GM23338 (cell line): ENCODE measurements at regions not wholly inside any gene's neighbourhood (a gene's known extent, or its start where the extent isn't known, plus 50 kb on each side); places are given as distances from the start of the nearest gene placed in this dataset.

Experiments
- ATAC-seq: fragments of 200-7000 bp; cut with Tn5 transposase; 3 replicates; pipeline ENCODE4 v1.9.1; 2020
- DNase-seq: peaks from one replicate; pipeline ENCODE4 v3.0.0-alpha.2; 2015; ENCODE audit warnings: low spot score
- H2AFZ ChIP-seq: fragments of 200-600 bp; sonication (generic); 2 replicates; pipeline ENCODE4 v1.8.0; 2016; ENCODE audit warnings: antibody characterized with exemption, mild to moderate bottlenecking, moderate library complexity
- H3F3A ChIP-seq: fragments of 200-600 bp; sonication (generic); replicated peaks from 2 replicates; pipeline ENCODE4 v1.8.0; 2017; ENCODE audit warnings: antibody characterized with exemption, mixed run types, low read depth
- H3K27ac ChIP-seq: fragments of 200-600 bp; sonication (generic); 2 replicates; pipeline ENCODE4 v1.6.1; 2016; ENCODE audit warnings: low read depth
- H3K27me3 ChIP-seq: fragments of 200-600 bp; sonication (generic); 2 replicates; pipeline ENCODE4 v1.8.0; 2016; ENCODE audit warnings: mild to moderate bottlenecking, mixed run types, moderate library complexity; ENCODE audit not compliant: insufficient read depth
- H3K36me3 ChIP-seq: fragments of 200-600 bp; sonication (generic); 2 replicates; pipeline ENCODE4 v1.8.0; 2016; ENCODE audit warnings: mild to moderate bottlenecking; ENCODE audit not compliant: insufficient read depth
- H3K4me1 ChIP-seq: fragments of 200-600 bp; sonication (generic); 2 replicates; pipeline ENCODE4 v1.8.0; 2016; ENCODE audit warnings: mild to moderate bottlenecking, moderate library complexity; ENCODE audit not compliant: insufficient read depth
- H3K4me2 ChIP-seq: fragments of 200-600 bp; sonication (generic); 2 replicates; pipeline ENCODE4 v1.7.1; 2017; ENCODE audit warnings: mixed run types
- H3K4me3 ChIP-seq: fragments of 200-600 bp; sonication (generic); 2 replicates; pipeline ENCODE4 v1.6.1; 2016; ENCODE audit warnings: mixed run types
- H3K79me2 ChIP-seq: fragments of 200-600 bp; sonication (generic); replicated peaks from 2 replicates; pipeline ENCODE4 v1.8.0; 2017; ENCODE audit warnings: mild to moderate bottlenecking; ENCODE audit not compliant: insufficient read depth
- H3K9me2 ChIP-seq: fragments of 200-600 bp; sonication (generic); 2 replicates; pipeline ENCODE4 v1.8.0; 2017; ENCODE audit not compliant: insufficient read depth
- H4K20me1 ChIP-seq: fragments of 200-600 bp; sonication (generic); replicated peaks from 2 replicates; pipeline ENCODE4 v1.8.0; 2017; ENCODE audit warnings: mild to moderate bottlenecking; ENCODE audit not compliant: insufficient read depth
- H3K27ac Mint-ChIP-seq: 2 replicates; pipeline ENCODE4 v1.8.0; 2020; ENCODE audit warnings: inconsistent platforms, mild to moderate bottlenecking, moderate library complexity, mixed read lengths
- H3K27me3 Mint-ChIP-seq: 3 replicates; pipeline ENCODE4 v1.8.0; 2022; ENCODE audit warnings: low read depth, mild to moderate bottlenecking, moderate library complexity, mixed read lengths, inconsistent platforms; ENCODE audit not compliant: insufficient read depth, poor library complexity
- H3K36me3 Mint-ChIP-seq: 3 replicates; pipeline ENCODE4 v1.8.0; 2021; ENCODE audit warnings: low read depth, mild to moderate bottlenecking, inconsistent platforms, moderate library complexity, mixed read lengths
- H3K4me1 Mint-ChIP-seq: 3 replicates; pipeline ENCODE4 v1.8.0; 2020; ENCODE audit warnings: mild to moderate bottlenecking, inconsistent platforms, mixed read lengths
- H3K4me3 Mint-ChIP-seq: 3 replicates; pipeline ENCODE4 v1.8.0; 2021; ENCODE audit warnings: moderate library complexity, mild to moderate bottlenecking, inconsistent platforms, mixed read lengths
- H3K9me3 Mint-ChIP-seq: 3 replicates; pipeline ENCODE4 v1.8.0; 2020; ENCODE audit warnings: moderate library complexity, mild to moderate bottlenecking, inconsistent platforms, mixed read lengths
- CREB1 ChIP-seq: fragments of 250-450 bp; sonication (Bioruptor Pico); IDR thresholded peaks from 2 replicates; pipeline ENCODE4 v1.5.0; 2020; ENCODE audit warnings: low read depth, mild to moderate bottlenecking, moderate library complexity
- EZH2 ChIP-seq: fragments of 200-600 bp; sonication (generic); IDR thresholded peaks from one replicate; pipeline ENCODE4 v1.8.0; 2017; ENCODE audit warnings: antibody characterized with exemption, mild to moderate bottlenecking, low read depth; ENCODE audit not compliant: unreplicated experiment
- EZH2phosphoT487 ChIP-seq: fragments of 200-600 bp; sonication (generic); IDR thresholded peaks from one replicate; pipeline ENCODE4 v1.8.1; 2018; ENCODE audit warnings: antibody characterized with exemption; ENCODE audit not compliant: unreplicated experiment
- JUNB ChIP-seq: IDR thresholded peaks from one replicate; pipeline ENCODE4 v1.6.1; 2016; ENCODE audit warnings: antibody characterized with exemption; ENCODE audit not compliant: unreplicated experiment
- POLR2AphosphoS5 ChIP-seq: IDR thresholded peaks from 2 replicates; pipeline ENCODE4 v1.6.1; 2016; ENCODE audit warnings: antibody characterized with exemption, low read depth
- STAT1 ChIP-seq: IDR thresholded peaks from one replicate; pipeline ENCODE4 v1.6.1; 2016; ENCODE audit warnings: antibody characterized with exemption; ENCODE audit not compliant: unreplicated experiment
- ZNF114 ChIP-seq: fragments of 250-450 bp; sonication (Bioruptor Pico); IDR thresholded peaks from 2 replicates; pipeline ENCODE4 v1.5.0; 2020; ENCODE audit warnings: mild to moderate bottlenecking, moderate library complexity
- TF ChIP-seq, protein P1 (sequence below): fragments of 250-450 bp; sonication (Bioruptor Pico); IDR thresholded peaks from 2 replicates; pipeline ENCODE4 v1.5.0; 2020; ENCODE audit warnings: mild to moderate bottlenecking, moderate library complexity
- TF ChIP-seq, protein P2 (sequence below), 2 experiments: fragments of 200-600 bp in 1 of 2; sonication (generic) in 1 of 2; conservative IDR thresholded peaks; 2 replicates each; pipeline versions ENCODE4 v1.5.1 to v1.6.1; 2016 to 2017; ENCODE audit warnings: antibody characterized with exemption in 2 of 2, low read depth in 2 of 2, mild to moderate bottlenecking in 2 of 2, moderate library complexity in 1 of 2
- TF ChIP-seq, protein P3 (sequence below): IDR thresholded peaks from one replicate; pipeline ENCODE4 v1.6.1; 2018; ENCODE audit warnings: antibody characterized with exemption; ENCODE audit not compliant: unreplicated experiment
- TF ChIP-seq, protein P4 (sequence below): IDR thresholded peaks from 2 replicates; pipeline ENCODE4 v1.6.1; 2016; ENCODE audit warnings: antibody characterized with exemption

DNA sequence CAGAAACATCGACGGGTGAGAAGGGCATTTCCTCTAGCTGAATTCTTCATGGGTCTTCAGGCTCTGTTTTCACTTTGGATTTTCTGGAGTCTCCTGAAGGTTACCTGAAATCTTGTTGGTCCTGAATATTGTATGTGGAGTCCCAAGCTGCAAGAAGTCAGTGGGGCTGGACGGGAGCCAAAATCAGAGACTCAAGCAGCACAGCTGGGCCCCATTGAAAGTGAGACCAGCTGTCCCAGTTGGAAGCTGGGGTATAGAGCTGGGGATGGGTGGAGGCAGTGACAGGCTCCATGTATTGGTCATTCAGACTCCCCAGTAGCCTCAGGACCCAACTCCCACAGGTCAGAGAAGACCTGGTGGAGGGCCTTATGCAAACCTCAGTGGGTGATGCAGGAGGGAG, 111.3 kb upstream of the MLN start (continued):
- TF ChIP-seq, protein P1, sequence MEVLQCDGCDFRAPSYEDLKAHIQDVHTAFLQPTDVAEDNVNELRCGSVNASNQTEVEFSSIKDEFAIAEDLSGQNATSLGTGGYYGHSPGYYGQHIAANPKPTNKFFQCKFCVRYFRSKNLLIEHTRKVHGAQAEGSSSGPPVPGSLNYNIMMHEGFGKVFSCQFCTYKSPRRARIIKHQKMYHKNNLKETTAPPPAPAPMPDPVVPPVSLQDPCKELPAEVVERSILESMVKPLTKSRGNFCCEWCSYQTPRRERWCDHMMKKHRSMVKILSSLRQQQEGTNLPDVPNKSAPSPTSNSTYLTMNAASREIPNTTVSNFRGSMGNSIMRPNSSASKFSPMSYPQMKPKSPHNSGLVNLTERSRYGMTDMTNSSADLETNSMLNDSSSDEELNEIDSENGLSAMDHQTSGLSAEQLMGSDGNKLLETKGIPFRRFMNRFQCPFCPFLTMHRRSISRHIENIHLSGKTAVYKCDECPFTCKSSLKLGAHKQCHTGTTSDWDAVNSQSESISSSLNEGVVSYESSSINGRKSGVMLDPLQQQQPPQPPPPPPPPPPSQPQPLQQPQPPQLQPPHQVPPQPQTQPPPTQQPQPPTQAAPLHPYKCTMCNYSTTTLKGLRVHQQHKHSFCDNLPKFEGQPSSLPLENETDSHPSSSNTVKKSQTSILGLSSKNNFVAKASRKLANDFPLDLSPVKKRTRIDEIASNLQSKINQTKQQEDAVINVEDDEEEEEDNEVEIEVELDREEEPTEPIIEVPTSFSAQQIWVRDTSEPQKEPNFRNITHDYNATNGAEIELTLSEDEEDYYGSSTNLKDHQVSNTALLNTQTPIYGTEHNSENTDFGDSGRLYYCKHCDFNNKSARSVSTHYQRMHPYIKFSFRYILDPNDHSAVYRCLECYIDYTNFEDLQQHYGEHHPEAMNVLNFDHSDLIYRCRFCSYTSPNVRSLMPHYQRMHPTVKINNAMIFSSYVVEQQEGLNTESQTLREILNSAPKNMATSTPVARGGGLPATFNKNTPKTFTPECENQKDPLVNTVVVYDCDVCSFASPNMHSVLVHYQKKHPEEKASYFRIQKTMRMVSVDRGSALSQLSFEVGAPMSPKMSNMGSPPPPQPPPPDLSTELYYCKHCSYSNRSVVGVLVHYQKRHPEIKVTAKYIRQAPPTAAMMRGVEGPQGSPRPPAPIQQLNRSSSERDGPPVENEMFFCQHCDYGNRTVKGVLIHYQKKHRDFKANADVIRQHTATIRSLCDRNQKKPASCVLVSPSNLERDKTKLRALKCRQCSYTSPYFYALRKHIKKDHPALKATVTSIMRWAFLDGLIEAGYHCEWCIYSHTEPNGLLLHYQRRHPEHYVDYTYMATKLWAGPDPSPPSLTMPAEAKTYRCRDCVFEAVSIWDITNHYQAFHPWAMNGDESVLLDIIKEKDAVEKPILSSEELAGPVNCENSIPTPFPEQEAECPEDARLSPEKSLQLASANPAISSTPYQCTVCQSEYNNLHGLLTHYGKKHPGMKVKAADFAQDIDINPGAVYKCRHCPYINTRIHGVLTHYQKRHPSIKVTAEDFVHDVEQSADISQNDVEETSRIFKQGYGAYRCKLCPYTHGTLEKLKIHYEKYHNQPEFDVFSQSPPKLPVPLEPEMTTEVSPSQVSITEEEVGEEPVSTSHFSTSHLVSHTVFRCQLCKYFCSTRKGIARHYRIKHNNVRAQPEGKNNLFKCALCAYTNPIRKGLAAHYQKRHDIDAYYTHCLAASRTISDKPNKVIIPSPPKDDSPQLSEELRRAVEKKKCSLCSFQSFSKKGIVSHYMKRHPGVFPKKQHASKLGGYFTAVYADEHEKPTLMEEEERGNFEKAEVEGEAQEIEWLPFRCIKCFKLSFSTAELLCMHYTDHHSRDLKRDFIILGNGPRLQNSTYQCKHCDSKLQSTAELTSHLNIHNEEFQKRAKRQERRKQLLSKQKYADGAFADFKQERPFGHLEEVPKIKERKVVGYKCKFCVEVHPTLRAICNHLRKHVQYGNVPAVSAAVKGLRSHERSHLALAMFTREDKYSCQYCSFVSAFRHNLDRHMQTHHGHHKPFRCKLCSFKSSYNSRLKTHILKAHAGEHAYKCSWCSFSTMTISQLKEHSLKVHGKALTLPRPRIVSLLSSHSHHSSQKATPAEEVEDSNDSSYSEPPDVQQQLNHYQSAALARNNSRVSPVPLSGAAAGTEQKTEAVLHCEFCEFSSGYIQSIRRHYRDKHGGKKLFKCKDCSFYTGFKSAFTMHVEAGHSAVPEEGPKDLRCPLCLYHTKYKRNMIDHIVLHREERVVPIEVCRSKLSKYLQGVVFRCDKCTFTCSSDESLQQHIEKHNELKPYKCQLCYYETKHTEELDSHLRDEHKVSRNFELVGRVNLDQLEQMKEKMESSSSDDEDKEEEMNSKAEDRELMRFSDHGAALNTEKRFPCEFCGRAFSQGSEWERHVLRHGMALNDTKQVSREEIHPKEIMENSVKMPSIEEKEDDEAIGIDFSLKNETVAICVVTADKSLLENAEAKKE (CRISPR knock-in tag), result no peak
- TF ChIP-seq CREB1 (CRISPR knock-in tag) (no peak), EZH2phosphoT487 (no peak), STAT1 (no peak), EZH2 (no peak), JUNB (no peak)
- TF ChIP-seq, protein P2, sequence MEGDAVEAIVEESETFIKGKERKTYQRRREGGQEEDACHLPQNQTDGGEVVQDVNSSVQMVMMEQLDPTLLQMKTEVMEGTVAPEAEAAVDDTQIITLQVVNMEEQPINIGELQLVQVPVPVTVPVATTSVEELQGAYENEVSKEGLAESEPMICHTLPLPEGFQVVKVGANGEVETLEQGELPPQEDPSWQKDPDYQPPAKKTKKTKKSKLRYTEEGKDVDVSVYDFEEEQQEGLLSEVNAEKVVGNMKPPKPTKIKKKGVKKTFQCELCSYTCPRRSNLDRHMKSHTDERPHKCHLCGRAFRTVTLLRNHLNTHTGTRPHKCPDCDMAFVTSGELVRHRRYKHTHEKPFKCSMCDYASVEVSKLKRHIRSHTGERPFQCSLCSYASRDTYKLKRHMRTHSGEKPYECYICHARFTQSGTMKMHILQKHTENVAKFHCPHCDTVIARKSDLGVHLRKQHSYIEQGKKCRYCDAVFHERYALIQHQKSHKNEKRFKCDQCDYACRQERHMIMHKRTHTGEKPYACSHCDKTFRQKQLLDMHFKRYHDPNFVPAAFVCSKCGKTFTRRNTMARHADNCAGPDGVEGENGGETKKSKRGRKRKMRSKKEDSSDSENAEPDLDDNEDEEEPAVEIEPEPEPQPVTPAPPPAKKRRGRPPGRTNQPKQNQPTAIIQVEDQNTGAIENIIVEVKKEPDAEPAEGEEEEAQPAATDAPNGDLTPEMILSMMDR (conservative IDR thresholded peaks at IDR 0.05; ENCODE audit: low read depth in 2 of 2), result no peak

DNA sequence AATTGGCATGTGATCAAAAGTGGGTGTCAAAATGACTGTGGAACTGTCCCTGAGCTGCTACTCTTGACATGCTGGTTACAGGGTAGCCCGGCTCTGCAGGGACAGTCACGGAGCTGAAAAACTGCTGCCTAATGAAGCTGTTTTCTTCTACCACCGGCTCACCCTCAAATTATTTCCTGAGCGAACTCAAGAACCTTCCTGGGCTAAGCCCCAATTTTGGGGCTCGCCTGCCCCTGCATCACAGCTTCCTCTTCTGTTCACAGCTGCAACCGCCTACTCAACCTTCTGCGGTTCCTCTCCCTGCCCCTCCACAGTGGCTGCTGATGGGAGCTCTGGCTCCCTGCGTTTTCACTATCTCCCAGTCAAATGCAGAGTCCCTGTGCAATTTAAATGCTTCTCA, 110.8 kb upstream of the MLN start:
- H3K27me3 ChIP-seq, result no peaks in the 10 kb centered on the region
- H3K79me2 ChIP-seq, result no peaks in the 10 kb centered on the region
- H3K4me1 ChIP-seq, result no peaks in the 10 kb centered on the region
- H3F3A ChIP-seq, result no peaks in the 10 kb centered on the region
- peaks cover 11% of the 10 kb centered on the region; the same call in 1 of the 3 replicates for H3K9me3 Mint-ChIP-seq
- 0 out of 2 replicates have a peak, but pooled peaks cover 3% of the 10 kb centered on the region for H3K9me2 ChIP-seq
- DNase-seq (no peak), ATAC-seq (no peak)
- H3K27me3 Mint-ChIP-seq, result peaks cover 13% of the 10 kb centered on the region
- H3K4me1 Mint-ChIP-seq, result peaks cover 12% of the 10 kb centered on the region; the same call in 2 of the 3 replicates
- no peak overlapping the region for H3K4me3 Mint-ChIP-seq
- no peaks in the 10 kb centered on the region for H3K36me3 Mint-ChIP-seq
- H3K4me2 ChIP-seq, result no peak overlapping the region
- no peaks in the 10 kb centered on the region for H3K36me3 ChIP-seq
- H4K20me1 ChIP-seq, result no peaks in the 10 kb centered on the region
- H3K27ac ChIP-seq, result no peak overlapping the region
- no peak overlapping the region for H2AFZ ChIP-seq
- H3K4me3 ChIP-seq, result no peak overlapping the region
- H3K27ac Mint-ChIP-seq, result no peak overlapping the region
- TF ChIP-seq, protein P3, sequence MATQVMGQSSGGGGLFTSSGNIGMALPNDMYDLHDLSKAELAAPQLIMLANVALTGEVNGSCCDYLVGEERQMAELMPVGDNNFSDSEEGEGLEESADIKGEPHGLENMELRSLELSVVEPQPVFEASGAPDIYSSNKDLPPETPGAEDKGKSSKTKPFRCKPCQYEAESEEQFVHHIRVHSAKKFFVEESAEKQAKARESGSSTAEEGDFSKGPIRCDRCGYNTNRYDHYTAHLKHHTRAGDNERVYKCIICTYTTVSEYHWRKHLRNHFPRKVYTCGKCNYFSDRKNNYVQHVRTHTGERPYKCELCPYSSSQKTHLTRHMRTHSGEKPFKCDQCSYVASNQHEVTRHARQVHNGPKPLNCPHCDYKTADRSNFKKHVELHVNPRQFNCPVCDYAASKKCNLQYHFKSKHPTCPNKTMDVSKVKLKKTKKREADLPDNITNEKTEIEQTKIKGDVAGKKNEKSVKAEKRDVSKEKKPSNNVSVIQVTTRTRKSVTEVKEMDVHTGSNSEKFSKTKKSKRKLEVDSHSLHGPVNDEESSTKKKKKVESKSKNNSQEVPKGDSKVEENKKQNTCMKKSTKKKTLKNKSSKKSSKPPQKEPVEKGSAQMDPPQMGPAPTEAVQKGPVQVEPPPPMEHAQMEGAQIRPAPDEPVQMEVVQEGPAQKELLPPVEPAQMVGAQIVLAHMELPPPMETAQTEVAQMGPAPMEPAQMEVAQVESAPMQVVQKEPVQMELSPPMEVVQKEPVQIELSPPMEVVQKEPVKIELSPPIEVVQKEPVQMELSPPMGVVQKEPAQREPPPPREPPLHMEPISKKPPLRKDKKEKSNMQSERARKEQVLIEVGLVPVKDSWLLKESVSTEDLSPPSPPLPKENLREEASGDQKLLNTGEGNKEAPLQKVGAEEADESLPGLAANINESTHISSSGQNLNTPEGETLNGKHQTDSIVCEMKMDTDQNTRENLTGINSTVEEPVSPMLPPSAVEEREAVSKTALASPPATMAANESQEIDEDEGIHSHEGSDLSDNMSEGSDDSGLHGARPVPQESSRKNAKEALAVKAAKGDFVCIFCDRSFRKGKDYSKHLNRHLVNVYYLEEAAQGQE, result no peak
- TF ChIP-seq EZH2phosphoT487, result no peak
- TF ChIP-seq POLR2AphosphoS5, result no peak
- TF ChIP-seq, protein P4, sequence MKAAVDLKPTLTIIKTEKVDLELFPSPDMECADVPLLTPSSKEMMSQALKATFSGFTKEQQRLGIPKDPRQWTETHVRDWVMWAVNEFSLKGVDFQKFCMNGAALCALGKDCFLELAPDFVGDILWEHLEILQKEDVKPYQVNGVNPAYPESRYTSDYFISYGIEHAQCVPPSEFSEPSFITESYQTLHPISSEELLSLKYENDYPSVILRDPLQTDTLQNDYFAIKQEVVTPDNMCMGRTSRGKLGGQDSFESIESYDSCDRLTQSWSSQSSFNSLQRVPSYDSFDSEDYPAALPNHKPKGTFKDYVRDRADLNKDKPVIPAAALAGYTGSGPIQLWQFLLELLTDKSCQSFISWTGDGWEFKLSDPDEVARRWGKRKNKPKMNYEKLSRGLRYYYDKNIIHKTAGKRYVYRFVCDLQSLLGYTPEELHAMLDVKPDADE, result no peak
- TF ChIP-seq CREB1 (CRISPR knock-in tag), result no peak
- TF ChIP-seq ZNF114 (CRISPR knock-in tag), result no peak
